Central memory CD8-positive, alpha-beta T cell (primary cell): ENCODE measurements at regions not wholly inside any gene's neighbourhood (a gene's known extent, or its start where the extent isn't known, plus 50 kb on each side); places are given as distances from the start of the nearest gene placed in this dataset.

Source experiments
- ATAC-seq: fragments of 150-1000 bp; cut with Tn5 transposase; replicated peaks from 2 replicates; pipeline ENCODE4 v1.10.0; 2022; ENCODE audit warnings: mild to moderate bottlenecking, moderate FRiP score, moderate number of reproducible peaks; ENCODE audit not compliant: poor library complexity, severe bottlenecking; ENCODE audit errors: extremely low read depth
- DNase-seq, 2 donors: peaks; one replicate each; pipeline ENCODE4 v3.0.0; 2021; ENCODE audit warnings: low spot score in 2 of 2
- H3K27ac Mint-ChIP-seq: one replicate; pipeline ENCODE4 v1.8.0; 2022; ENCODE audit warnings: low read depth, mild to moderate bottlenecking, moderate library complexity, mixed read lengths
- H3K27me3 Mint-ChIP-seq: one replicate; pipeline ENCODE4 v1.8.0; 2022; ENCODE audit warnings: mixed read lengths
- H3K36me3 Mint-ChIP-seq: one replicate; pipeline ENCODE4 v1.8.0; 2022; ENCODE audit warnings: mild to moderate bottlenecking, moderate library complexity, mixed read lengths; ENCODE audit not compliant: insufficient read depth
- H3K4me1 Mint-ChIP-seq: one replicate; pipeline ENCODE4 v1.8.0; 2022; ENCODE audit warnings: mixed read lengths
- H3K4me3 Mint-ChIP-seq: one replicate; pipeline ENCODE4 v1.8.0; 2022; ENCODE audit warnings: mild to moderate bottlenecking, moderate library complexity, mixed read lengths
- H3K9me3 Mint-ChIP-seq: one replicate; pipeline ENCODE4 v1.8.0; 2022; ENCODE audit warnings: mixed read lengths

GRCh38 chr6:99024089-99024488, 76.3 kb upstream of the FBXL4 start:
- H3K27ac Mint-ChIP-seq: no peak overlapping the region
- no peaks in the 10 kb centered on the region for H3K4me1 Mint-ChIP-seq
- H3K4me3 Mint-ChIP-seq: no peak overlapping the region
- H3K27me3 Mint-ChIP-seq: no peaks in the 10 kb centered on the region
- no peak for DNase-seq
- no peak for ATAC-seq
- peaks cover 3% of the 10 kb centered on the region for H3K36me3 Mint-ChIP-seq
- H3K9me3 Mint-ChIP-seq: peaks cover 5% of the 10 kb centered on the region

GRCh38 chr6:99022039-99022609, 74.4 kb upstream of the FBXL4 start:
- Mint-ChIP-seq H3K36me3 (peaks cover 3% of the 10 kb centered on the region), H3K27ac (no peak overlapping the region), H3K9me3 (peaks cover 5% of the 10 kb centered on the region), H3K4me3 (no peak overlapping the region), H3K27me3 (no peaks in the 10 kb centered on the region), H3K4me1 (no peaks in the 10 kb centered on the region)
- DNase-seq (no peak), ATAC-seq (no peak)

- Mint-ChIP-seq H3K9me3 (no peaks in the 10 kb centered on the region), H3K27me3 (no peaks in the 10 kb centered on the region), H3K27ac (no peak overlapping the region), H3K36me3 (peaks cover 3% of the 10 kb centered on the region), H3K4me1 (no peaks in the 10 kb centered on the region), H3K4me3 (no peak overlapping the region)
- no peak for ATAC-seq
- no peak for DNase-seq
Observed at GRCh38 chr6:99019381-99019780, 71.6 kb upstream of the FBXL4 start.

- Mint-ChIP-seq H3K27me3 (peaks cover 12% of the 10 kb centered on the region), H3K36me3 (peaks cover 3% of the 10 kb centered on the region), H3K4me3 (no peak overlapping the region), H3K9me3 (no peaks in the 10 kb centered on the region), H3K27ac (no peak overlapping the region), H3K4me1 (no peaks in the 10 kb centered on the region)
- no peak for DNase-seq
- ATAC-seq: no peak
Observed at GRCh38 chr6:99017150-99017549, 69.4 kb upstream of the FBXL4 start.

- Mint-ChIP-seq H3K27me3 (peaks cover 12% of the 10 kb centered on the region), H3K4me3 (no peak overlapping the region), H3K36me3 (peaks cover 3% of the 10 kb centered on the region), H3K9me3 (no peaks in the 10 kb centered on the region), H3K4me1 (no peaks in the 10 kb centered on the region), H3K27ac (no peak overlapping the region)
- no peak for ATAC-seq
- no peak for DNase-seq
Observed at GRCh38 chr6:99016355-99016754, 68.6 kb upstream of the FBXL4 start.

- Mint-ChIP-seq H3K27me3 (peaks cover 27% of the 10 kb centered on the region), H3K4me1 (no peaks in the 10 kb centered on the region), H3K4me3 (no peak overlapping the region), H3K9me3 (no peaks in the 10 kb centered on the region), H3K36me3 (no peaks in the 10 kb centered on the region), H3K27ac (no peak overlapping the region)
- DNase-seq (no peak), ATAC-seq (no peak)
Observed at GRCh38 chr6:99014061-99014460, 66.3 kb upstream of the FBXL4 start.

GRCh38 chr6:99013661-99014060, 65.9 kb upstream of the FBXL4 start:
- DNase-seq (no peak), ATAC-seq (no peak)
- no peaks in the 10 kb centered on the region for H3K4me1 Mint-ChIP-seq
- H3K27ac Mint-ChIP-seq: no peak overlapping the region
- no peaks in the 10 kb centered on the region for H3K9me3 Mint-ChIP-seq
- H3K36me3 Mint-ChIP-seq: no peaks in the 10 kb centered on the region
- H3K4me3 Mint-ChIP-seq: no peak overlapping the region
- H3K27me3 Mint-ChIP-seq: peaks cover 27% of the 10 kb centered on the region

GRCh38 chr6:99013145-99013544, 65.4 kb upstream of the FBXL4 start:
- H3K27me3 Mint-ChIP-seq: peaks cover 27% of the 10 kb centered on the region
- ATAC-seq (no peak), DNase-seq (no peak)
- H3K4me3 Mint-ChIP-seq: no peak overlapping the region
- no peaks in the 10 kb centered on the region for H3K9me3 Mint-ChIP-seq
- no peaks in the 10 kb centered on the region for H3K36me3 Mint-ChIP-seq
- H3K4me1 Mint-ChIP-seq: no peaks in the 10 kb centered on the region
- no peak overlapping the region for H3K27ac Mint-ChIP-seq

GRCh38 chr6:99011151-99011550, 63.4 kb upstream of the FBXL4 start:
- Mint-ChIP-seq H3K9me3 (no peaks in the 10 kb centered on the region), H3K4me1 (no peaks in the 10 kb centered on the region), H3K4me3 (no peak overlapping the region), H3K27ac (no peak overlapping the region), H3K36me3 (no peaks in the 10 kb centered on the region), H3K27me3 (peaks cover 27% of the 10 kb centered on the region)
- DNase-seq (no peak), ATAC-seq (no peak)

- H3K4me1 Mint-ChIP-seq: no peaks in the 10 kb centered on the region
- no peaks in the 10 kb centered on the region for H3K36me3 Mint-ChIP-seq
Observed at GRCh38 chr6:99002831-99003230, 55.1 kb upstream of the FBXL4 start.

GRCh38 chr6:98998103-98998502, 50.4 kb upstream of the FBXL4 start:
- no peaks in the 10 kb centered on the region for H3K9me3 Mint-ChIP-seq
- no peak overlapping the region for H3K27ac Mint-ChIP-seq
- no peaks in the 10 kb centered on the region for H3K4me1 Mint-ChIP-seq
- H3K4me3 Mint-ChIP-seq: no peak overlapping the region
- H3K36me3 Mint-ChIP-seq: no peaks in the 10 kb centered on the region
- no peak for DNase-seq
- no peak for ATAC-seq
- peaks cover 46% of the 10 kb centered on the region for H3K27me3 Mint-ChIP-seq

More at GRCh38 chr6:99002831-99003230, 55.1 kb upstream of the FBXL4 start:
- DNase-seq: no peak
- no peak overlapping the region for H3K27ac Mint-ChIP-seq
- ATAC-seq: no peak
- peaks cover 20% of the 10 kb centered on the region for H3K27me3 Mint-ChIP-seq
- H3K9me3 Mint-ChIP-seq: no peaks in the 10 kb centered on the region
- no peak overlapping the region for H3K4me3 Mint-ChIP-seq
